ENCODE measurements at regions not wholly inside any gene's neighbourhood (a gene's known extent, or its start where the extent isn't known, plus 50 kb on each side); places are given as distances from the start of the nearest gene placed in this dataset.
A peak's percentile ranks its signal among the peaks of the same experiment; 100 is the strongest.

- TF ChIP-seq ZNF407 (IDR thresholded peaks at IDR 0.05; ENCODE audit: low read depth) (peak; percentile 65), TAF9B (IDR thresholded peaks at IDR 0.05; ENCODE audit: partially characterized antibody) (peak; percentile 53), SMARCC2 (IDR thresholded peaks at IDR 0.05; ENCODE audit: low read depth) (peak; percentile 43; the same call in 1 of the 2 replicates), HDAC3 (IDR thresholded peaks at IDR 0.05; ENCODE audit: borderline replicate concordance, partially characterized antibody) (peak; percentile 52), ILF3 (IDR thresholded peaks at IDR 0.05; ENCODE audit: borderline replicate concordance) (no peak), FUS (optimal IDR thresholded peaks at IDR 0.05; ENCODE audit: low read depth, low read length) (no peak), FOS (IDR thresholded peaks at IDR 0.05; ENCODE audit: extremely low read depth, insufficient read length) (peak; percentile 20), CBX3 (IDR thresholded peaks at IDR 0.05; ENCODE audit: borderline replicate concordance in 1 of 2, low read length in 2 of 2) (peak in 1 of 2 experiments; percentile 87; a peak in 1 of 3 replicates), CREB1 (IDR thresholded peaks at IDR 0.05) (0 out of 2 replicates have a peak, but pooled peaks have one; percentile 11), CREB1 (CRISPR knock-in tag; IDR thresholded peaks at IDR 0.05) (no peak), ATF1 (CRISPR knock-in tag; IDR thresholded peaks at IDR 0.05) (no peak), ATF1 (tag; IDR thresholded peaks at IDR 0.05) (peak; percentile 36; the same call in 1 of the 2 replicates), JUN (IDR thresholded peaks at IDR 0.05; ENCODE audit: borderline replicate concordance, low read depth, low read length) (peak; percentile 58; the same call in 1 of the 2 replicates), JUN (CRISPR knock-in tag; IDR thresholded peaks at IDR 0.05; ENCODE audit: borderline replicate concordance) (no peak), NONO (IDR thresholded peaks at IDR 0.05; ENCODE audit: low read depth in 2 of 2, low read length in 1 of 2) (no peak), BHLHE40 (IDR thresholded peaks at IDR 0.05; ENCODE audit: low read length) (peak; percentile 93), JUND (IDR thresholded peaks at IDR 0.05; ENCODE audit: borderline replicate concordance, low read depth, low read length) (peak; percentile 76), JUND (tag; IDR thresholded peaks at IDR 0.05; ENCODE audit: borderline replicate concordance, low read depth, low read length) (peak; percentile 80; the same call in 1 of the 3 replicates), BRD9 (IDR thresholded peaks at IDR 0.05; ENCODE audit: low read depth, partially characterized antibody) (peak; percentile 54), BRF2 (IDR thresholded peaks at IDR 0.05; ENCODE audit: borderline replicate concordance, insufficient read depth, insufficient read length) (no peak), FOSL1 (tag; conservative IDR thresholded peaks at IDR 0.05) (peak; percentile 85), ZNF140 (CRISPR knock-in tag; IDR thresholded peaks at IDR 0.05) (no peak)
Measured at GRCh38 chr3:110521019-110521418, 550.6 kb upstream of the NECTIN3 start (continued).

Measured in K562 (cell line).